ENCODE measurements at regions not wholly inside any gene's neighbourhood (a gene's known extent, or its start where the extent isn't known, plus 50 kb on each side); places are given as distances from the start of the nearest gene placed in this dataset.
"Not testable (repeated sequence)": the region's sequence is repeated elsewhere in the genome, so short reads cannot be mapped to it uniquely, and the experiment has no call there.

DNA sequence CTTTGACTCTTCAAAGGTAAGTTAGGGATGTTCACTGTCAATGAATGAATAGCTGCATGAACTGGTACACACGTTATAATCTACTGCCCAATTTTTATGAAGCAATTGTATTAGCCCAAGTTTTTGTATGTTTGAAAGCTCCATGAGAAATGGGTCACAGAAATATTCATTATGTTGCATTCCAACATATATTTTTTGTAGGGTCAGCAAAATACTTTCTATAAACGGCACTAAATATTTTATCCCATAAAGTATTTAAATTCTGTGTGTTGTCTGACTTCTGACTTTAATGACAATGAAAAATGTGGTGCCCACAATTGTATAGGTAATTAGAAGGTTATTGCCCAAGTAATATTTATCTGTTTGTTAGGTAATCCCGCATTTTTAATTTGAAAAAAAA, 466.0 kb downstream of the FAT4 start:
- Histone ChIP-seq H3K4me1 (ENCODE audit: insufficient read depth, insufficient read length) (no peaks in the 10 kb centered on the region), H3K36me3 (ENCODE audit: insufficient read depth, insufficient read length, low read length) (no peaks in the 10 kb centered on the region), H3K9me3 (ENCODE audit: insufficient read depth, low read length) (peaks cover 8% of the 10 kb centered on the region; the same call in 1 of the 2 replicates), H3K27me3 (ENCODE audit: insufficient read depth, insufficient read length) (no peaks in the 10 kb centered on the region), H3K9ac (ENCODE audit: insufficient read length, low read depth) (no peak overlapping the region), H3K4me3 (ENCODE audit: insufficient read length, low read depth) (no peak overlapping the region)
- no peak for DNase-seq (ENCODE audit: low read depth, low spot score)
- TF ChIP-seq ZNF274 (IDR thresholded peaks at IDR 0.05; ENCODE audit: low read depth, low read length) (no peak), YY1 (IDR thresholded peaks at IDR 0.05; ENCODE audit: insufficient read depth, insufficient read length) (no peak), SUZ12 (IDR thresholded peaks at IDR 0.05; ENCODE audit: extremely low read depth, insufficient read depth, insufficient read length) (no peak)

DNA sequence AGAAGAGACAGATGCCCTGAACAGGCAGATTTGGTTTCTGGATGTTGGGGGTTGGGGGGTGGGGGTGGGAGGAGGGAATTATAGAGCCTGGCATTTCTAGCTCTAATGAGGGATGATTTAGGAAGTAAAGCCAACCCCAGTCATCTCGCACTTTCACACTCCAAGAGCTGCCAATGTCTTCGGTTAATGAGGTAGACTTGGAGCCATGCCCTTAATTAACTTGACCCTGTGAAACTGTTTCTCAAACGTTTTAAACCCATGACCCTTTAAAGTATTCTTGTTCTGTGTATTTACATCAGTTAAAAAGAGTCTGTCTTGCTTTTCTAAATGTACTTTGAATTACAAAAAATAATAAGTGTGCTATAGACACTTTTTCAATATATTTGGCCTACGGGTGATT, 466.9 kb downstream of the FAT4 start:
- no peak overlapping the region for H3K4me3 ChIP-seq (ENCODE audit: insufficient read length, low read depth)
- 0 out of 2 replicates have a peak, but pooled peaks cover under 1% of the 10 kb centered on the region for H3K9me3 ChIP-seq (ENCODE audit: insufficient read depth, low read length)
- TF ChIP-seq SUZ12 (IDR thresholded peaks at IDR 0.05; ENCODE audit: extremely low read depth, insufficient read depth, insufficient read length): no peak
- TF ChIP-seq ZNF274 (IDR thresholded peaks at IDR 0.05; ENCODE audit: low read depth, low read length): no peak
- TF ChIP-seq YY1 (IDR thresholded peaks at IDR 0.05; ENCODE audit: insufficient read depth, insufficient read length): no peak
- H3K4me1 ChIP-seq (ENCODE audit: insufficient read depth, insufficient read length): no peaks in the 10 kb centered on the region
- H3K9ac ChIP-seq (ENCODE audit: insufficient read length, low read depth): no peak overlapping the region
- DNase-seq (ENCODE audit: low read depth, low spot score): no peak
- no peaks in the 10 kb centered on the region for H3K36me3 ChIP-seq (ENCODE audit: insufficient read depth, insufficient read length, low read length)
- H3K27me3 ChIP-seq (ENCODE audit: insufficient read depth, insufficient read length): no peaks in the 10 kb centered on the region

DNA sequence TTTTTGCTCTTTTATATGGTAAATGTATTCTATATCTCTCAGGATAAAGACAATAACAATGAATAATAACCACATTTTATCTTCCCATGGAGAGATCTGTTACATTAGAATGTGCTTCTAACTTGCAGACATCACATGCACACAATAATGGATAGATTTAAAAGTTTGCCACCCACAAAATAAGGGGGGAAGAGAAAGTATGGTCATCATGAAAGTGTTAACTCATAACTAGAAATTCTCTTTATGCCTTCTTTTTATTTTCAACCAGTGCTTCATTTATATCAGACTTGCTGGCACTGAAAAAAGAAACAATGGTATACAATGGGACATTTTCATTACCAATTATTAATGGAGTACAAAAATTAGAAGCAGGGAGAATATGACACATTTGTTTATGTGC, 470.0 kb downstream of the FAT4 start:
- no peak overlapping the region for H3K9ac ChIP-seq (ENCODE audit: insufficient read length, low read depth)
- H3K9me3 ChIP-seq (ENCODE audit: insufficient read depth, low read length): no peaks in the 10 kb centered on the region
- TF ChIP-seq ZNF274 (IDR thresholded peaks at IDR 0.05; ENCODE audit: low read depth, low read length) (no peak), YY1 (IDR thresholded peaks at IDR 0.05; ENCODE audit: insufficient read depth, insufficient read length) (no peak), SUZ12 (IDR thresholded peaks at IDR 0.05; ENCODE audit: extremely low read depth, insufficient read depth, insufficient read length) (no peak)
- H3K36me3 ChIP-seq (ENCODE audit: insufficient read depth, insufficient read length, low read length): no peaks in the 10 kb centered on the region
- no peak for DNase-seq (ENCODE audit: low read depth, low spot score)
- no peaks in the 10 kb centered on the region for H3K27me3 ChIP-seq (ENCODE audit: insufficient read depth, insufficient read length)
- no peak overlapping the region for H3K4me3 ChIP-seq (ENCODE audit: insufficient read length, low read depth)
- no peaks in the 10 kb centered on the region for H3K4me1 ChIP-seq (ENCODE audit: insufficient read depth, insufficient read length)

DNA sequence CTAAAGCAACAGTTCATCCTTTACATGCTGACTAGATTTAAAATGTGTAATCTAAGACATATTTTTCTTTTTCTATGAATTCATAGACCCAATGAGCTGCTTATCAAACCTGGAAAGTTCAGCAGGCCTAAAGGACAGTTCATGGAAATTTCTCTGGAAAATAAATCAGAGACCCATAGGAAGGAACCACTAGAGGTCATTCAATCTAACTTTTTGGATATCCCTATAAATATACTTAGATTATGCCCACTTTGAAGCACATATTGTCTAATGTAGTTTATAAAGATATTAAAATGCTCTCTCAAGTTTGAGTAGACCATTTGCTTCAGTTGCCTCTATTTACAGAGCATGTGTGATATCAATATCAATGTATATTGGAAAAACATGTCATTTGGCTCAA, 473.0 kb downstream of the FAT4 start:
- Histone ChIP-seq H3K4me1 (ENCODE audit: insufficient read depth, insufficient read length) (no peaks in the 10 kb centered on the region), H3K9me3 (ENCODE audit: insufficient read depth, low read length) (no peaks in the 10 kb centered on the region)
- no peak for DNase-seq (ENCODE audit: low read depth, low spot score)

DNA sequence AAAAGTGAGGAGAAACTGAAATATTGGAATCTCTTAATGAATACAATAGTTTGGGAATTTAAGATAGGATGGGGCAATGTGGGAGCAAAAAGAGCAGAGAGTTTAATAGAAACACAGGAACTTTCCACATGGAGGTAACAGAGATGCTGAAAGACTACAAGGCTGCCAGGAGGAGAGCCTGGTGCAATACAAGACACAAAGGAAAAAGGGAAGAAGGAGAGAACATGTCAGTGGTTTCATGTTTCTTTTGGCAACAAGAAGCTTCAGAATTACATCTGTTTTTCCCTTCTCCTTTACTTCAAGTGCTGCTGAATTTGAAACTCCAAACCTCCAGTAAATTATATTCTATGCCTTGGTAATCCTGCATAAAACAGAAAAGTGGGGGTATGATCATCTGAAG, 474.3 kb downstream of the FAT4 start:
- Histone ChIP-seq H3K36me3 (ENCODE audit: insufficient read depth, insufficient read length, low read length) (no peaks in the 10 kb centered on the region), H3K9ac (ENCODE audit: insufficient read length, low read depth) (no peak overlapping the region), H3K4me3 (ENCODE audit: insufficient read length, low read depth) (no peak overlapping the region), H3K27me3 (ENCODE audit: insufficient read depth, insufficient read length) (no peaks in the 10 kb centered on the region), H3K4me1 (ENCODE audit: insufficient read depth, insufficient read length) (no peaks in the 10 kb centered on the region), H3K9me3 (ENCODE audit: insufficient read depth, low read length) (no peaks in the 10 kb centered on the region)
- no peak for DNase-seq (ENCODE audit: low read depth, low spot score)
- no peak for TF ChIP-seq SUZ12 (IDR thresholded peaks at IDR 0.05; ENCODE audit: extremely low read depth, insufficient read depth, insufficient read length)
- no peak for TF ChIP-seq YY1 (IDR thresholded peaks at IDR 0.05; ENCODE audit: insufficient read depth, insufficient read length)

More for the DNA sequence above, 473.0 kb downstream of the FAT4 start:
- no peak overlapping the region for H3K4me3 ChIP-seq (ENCODE audit: insufficient read length, low read depth)
- H3K27me3 ChIP-seq (ENCODE audit: insufficient read depth, insufficient read length): no peaks in the 10 kb centered on the region
- no peak overlapping the region for H3K9ac ChIP-seq (ENCODE audit: insufficient read length, low read depth)
- TF ChIP-seq SUZ12 (IDR thresholded peaks at IDR 0.05; ENCODE audit: extremely low read depth, insufficient read depth, insufficient read length) (no peak), YY1 (IDR thresholded peaks at IDR 0.05; ENCODE audit: insufficient read depth, insufficient read length) (no peak), ZNF274 (IDR thresholded peaks at IDR 0.05; ENCODE audit: low read depth, low read length) (no peak)
- no peaks in the 10 kb centered on the region for H3K36me3 ChIP-seq (ENCODE audit: insufficient read depth, insufficient read length, low read length)

DNA sequence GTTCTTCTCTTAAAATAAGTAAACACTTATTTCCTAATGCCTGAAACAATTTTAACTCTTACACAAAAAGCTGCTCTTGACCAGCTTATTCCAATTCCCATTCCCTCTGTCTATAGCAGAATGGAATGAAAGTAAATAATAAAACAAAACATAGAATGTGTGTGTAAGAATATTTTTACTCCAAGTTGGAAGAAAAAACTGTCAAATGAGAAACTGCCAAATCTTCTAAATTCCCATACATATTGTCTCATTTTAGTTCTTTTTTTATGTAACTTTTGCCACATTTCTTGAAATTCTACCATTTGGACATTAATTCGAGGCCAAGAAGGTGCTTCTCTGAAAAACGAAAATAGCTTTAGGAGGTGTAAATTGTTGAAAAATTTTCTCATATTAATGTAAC, 477.1 kb downstream of the FAT4 start:
- H3K9me3 ChIP-seq (ENCODE audit: insufficient read depth, low read length): no peaks in the 10 kb centered on the region
- no peaks in the 10 kb centered on the region for H3K27me3 ChIP-seq (ENCODE audit: insufficient read depth, insufficient read length)
- H3K4me1 ChIP-seq (ENCODE audit: insufficient read depth, insufficient read length): no peaks in the 10 kb centered on the region
- no peak for TF ChIP-seq YY1 (IDR thresholded peaks at IDR 0.05; ENCODE audit: insufficient read depth, insufficient read length)
- no peak for TF ChIP-seq ZNF274 (IDR thresholded peaks at IDR 0.05; ENCODE audit: low read depth, low read length)
- no peak for TF ChIP-seq SUZ12 (IDR thresholded peaks at IDR 0.05; ENCODE audit: extremely low read depth, insufficient read depth, insufficient read length)
- DNase-seq (ENCODE audit: low read depth, low spot score): no peak
- H3K4me3 ChIP-seq (ENCODE audit: insufficient read length, low read depth): no peak overlapping the region
- no peak overlapping the region for H3K9ac ChIP-seq (ENCODE audit: insufficient read length, low read depth)
- no peaks in the 10 kb centered on the region for H3K36me3 ChIP-seq (ENCODE audit: insufficient read depth, insufficient read length, low read length)

DNA sequence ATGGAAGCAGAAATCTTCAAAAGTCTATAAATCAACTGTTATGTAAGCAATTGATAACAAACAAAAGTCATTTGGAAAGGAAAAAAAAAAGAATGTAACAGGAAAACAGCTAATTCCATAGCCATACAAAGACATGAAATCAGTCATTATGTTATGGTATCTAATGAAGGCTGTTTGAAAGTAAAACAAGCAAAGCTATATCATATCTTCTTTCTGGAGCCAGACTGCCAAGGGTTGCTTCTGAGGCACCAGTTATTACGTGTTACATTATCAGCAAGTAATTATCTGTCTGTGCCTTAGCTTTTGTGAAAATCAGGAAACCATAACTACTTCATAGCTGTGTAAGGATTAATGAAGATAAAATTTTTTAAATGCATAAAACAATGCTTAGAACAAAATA, 480.2 kb downstream of the FAT4 start:
- no peaks in the 10 kb centered on the region for H3K27me3 ChIP-seq (ENCODE audit: insufficient read depth, insufficient read length)
- no peak overlapping the region for H3K4me3 ChIP-seq (ENCODE audit: insufficient read length, low read depth)
- TF ChIP-seq SUZ12 (IDR thresholded peaks at IDR 0.05; ENCODE audit: extremely low read depth, insufficient read depth, insufficient read length) (no peak), YY1 (IDR thresholded peaks at IDR 0.05; ENCODE audit: insufficient read depth, insufficient read length) (no peak), ZNF274 (IDR thresholded peaks at IDR 0.05; ENCODE audit: low read depth, low read length) (no peak)
- no peaks in the 10 kb centered on the region for H3K9me3 ChIP-seq (ENCODE audit: insufficient read depth, low read length)
- no peaks in the 10 kb centered on the region for H3K4me1 ChIP-seq (ENCODE audit: insufficient read depth, insufficient read length)
- no peak for DNase-seq (ENCODE audit: low read depth, low spot score)
- H3K36me3 ChIP-seq (ENCODE audit: insufficient read depth, insufficient read length, low read length): no peaks in the 10 kb centered on the region
- H3K9ac ChIP-seq (ENCODE audit: insufficient read length, low read depth): no peak overlapping the region

DNA sequence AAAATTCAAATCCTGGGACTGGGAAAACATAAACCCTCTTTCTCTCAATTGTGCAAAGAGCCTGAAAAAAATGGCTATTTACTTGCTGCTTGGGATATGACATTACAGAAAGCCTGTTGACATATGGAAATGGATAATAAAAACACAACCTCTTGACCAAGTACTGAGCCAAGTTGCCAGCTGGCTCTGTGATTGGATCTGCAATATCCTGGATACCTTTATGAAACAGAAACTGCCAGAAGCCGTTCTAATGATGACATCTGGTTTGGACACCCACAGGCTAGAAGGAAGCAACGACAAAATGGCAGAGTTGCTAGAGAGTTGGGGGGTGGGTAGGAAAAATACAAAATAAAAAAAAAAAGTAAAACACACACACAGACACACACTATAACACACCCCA, 481.4 kb downstream of the FAT4 start:
- DNase-seq (ENCODE audit: low read depth, low spot score): no peak
- Histone ChIP-seq H3K9me3 (ENCODE audit: insufficient read depth, low read length) (no peaks in the 10 kb centered on the region), H3K36me3 (ENCODE audit: insufficient read depth, insufficient read length, low read length) (no peaks in the 10 kb centered on the region), H3K4me1 (ENCODE audit: insufficient read depth, insufficient read length) (no peaks in the 10 kb centered on the region), H3K9ac (ENCODE audit: insufficient read length, low read depth) (no peak overlapping the region), H3K4me3 (ENCODE audit: insufficient read length, low read depth) (no peak overlapping the region), H3K27me3 (ENCODE audit: insufficient read depth, insufficient read length) (no peaks in the 10 kb centered on the region)
- TF ChIP-seq ZNF274 (IDR thresholded peaks at IDR 0.05; ENCODE audit: low read depth, low read length): no peak
- no peak for TF ChIP-seq YY1 (IDR thresholded peaks at IDR 0.05; ENCODE audit: insufficient read depth, insufficient read length)

DNA sequence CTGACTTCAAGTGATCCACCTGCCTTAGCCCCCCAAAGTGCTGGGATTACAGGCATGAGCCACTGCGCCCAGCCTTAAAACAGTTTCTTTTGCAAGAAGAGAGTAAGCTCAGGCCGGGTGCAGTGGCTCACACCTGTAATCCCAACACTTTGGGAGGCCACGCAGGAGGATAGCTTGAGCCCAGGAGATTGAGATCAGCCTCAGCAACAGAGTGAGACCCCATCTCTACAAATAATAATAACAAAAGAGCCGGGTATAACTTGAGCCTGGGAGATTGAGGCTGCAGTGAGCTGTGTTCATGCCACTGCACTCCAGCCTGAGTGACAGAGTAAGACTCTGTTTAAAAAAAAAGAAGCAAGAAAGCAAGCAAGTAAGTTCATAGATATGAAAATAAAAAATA, 482.9 kb downstream of the FAT4 start:
- H3K4me1 ChIP-seq (ENCODE audit: insufficient read depth, insufficient read length); H3K36me3 ChIP-seq (ENCODE audit: insufficient read depth, insufficient read length, low read length); H3K27me3 ChIP-seq (ENCODE audit: insufficient read depth, insufficient read length); H3K4me3 ChIP-seq (ENCODE audit: insufficient read length, low read depth); DNase-seq (ENCODE audit: low read depth, low spot score); H3K9ac ChIP-seq (ENCODE audit: insufficient read length, low read depth); H3K9me3 ChIP-seq (ENCODE audit: insufficient read depth, low read length): not testable (repeated sequence)
